DMS53 treated with DMSO at 0.1 percent for 48 hours (cell line): ENCODE measurements at regions not wholly inside any gene's neighbourhood (a gene's known extent, or its start where the extent isn't known, plus 50 kb on each side); places are given as distances from the start of the nearest gene placed in this dataset.
"Not testable (repeated sequence)": the region's sequence is repeated elsewhere in the genome, so short reads cannot be mapped to it uniquely, and the experiment has no call there.

Experiments
- DNase-seq: peaks from one replicate; lab custom pipeline; 2025; ENCODE audit not compliant: unreplicated experiment; lab: John Stamatoyannopoulos, UW

DNA sequence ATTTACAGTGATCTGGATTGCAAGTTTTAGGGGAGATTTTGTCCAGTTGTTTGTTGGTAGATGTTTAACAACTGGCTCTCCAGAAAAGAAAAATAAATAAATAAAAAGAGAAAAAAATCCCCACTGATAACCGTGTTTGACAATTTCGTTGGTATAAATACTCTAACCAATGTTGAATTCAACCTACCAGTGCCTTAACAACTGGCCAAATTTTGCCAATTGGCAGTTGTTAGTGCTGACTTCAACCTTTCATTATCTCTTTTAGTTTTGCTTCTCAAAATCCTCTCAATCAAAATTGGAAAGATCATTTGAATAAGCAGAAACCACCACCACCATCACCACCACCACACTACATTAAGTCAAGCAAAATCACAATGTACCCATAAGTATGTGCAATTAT is 490.3 kb downstream of the PIK3C3 start:
- no peak for DNase-seq

DNA sequence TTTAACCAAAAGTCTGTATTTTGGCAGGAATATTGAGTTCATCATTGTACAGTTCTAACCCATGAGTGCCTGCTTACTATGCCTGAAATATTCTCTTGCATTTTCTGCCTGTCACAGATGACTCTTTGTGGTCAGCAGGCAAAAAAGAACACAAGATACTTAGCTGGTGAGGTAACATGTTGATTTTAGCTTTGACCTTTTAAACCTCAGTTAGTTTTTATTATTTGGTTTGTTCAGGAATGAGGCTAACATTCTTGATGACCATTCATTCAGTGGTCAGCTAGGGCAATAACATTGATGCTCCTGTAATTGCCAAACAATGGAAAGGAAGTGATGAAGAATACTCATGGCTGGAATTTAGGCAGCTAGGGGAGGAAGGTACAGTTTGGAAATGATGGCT is 491.2 kb downstream of the PIK3C3 start:
- no peak for DNase-seq

DNA sequence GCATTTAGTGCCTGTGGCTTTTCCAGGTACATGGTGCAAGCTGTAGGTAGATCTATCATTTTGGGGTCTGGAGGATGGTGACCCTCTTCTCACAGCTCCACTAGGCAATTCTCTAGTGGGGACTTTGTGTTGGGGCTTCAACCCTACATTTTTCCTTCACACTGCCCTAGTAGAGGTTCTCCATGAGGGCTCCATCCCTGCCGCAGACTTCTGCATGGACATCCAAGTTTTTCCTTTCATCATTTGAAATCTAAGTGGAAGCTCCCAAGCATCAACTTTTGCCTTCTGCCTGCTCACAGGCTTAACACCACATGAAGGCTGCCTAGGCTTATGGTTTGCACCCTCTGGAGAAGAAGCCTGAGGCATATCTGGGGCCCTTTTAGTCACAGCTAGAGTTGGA is 492.7 kb downstream of the PIK3C3 start:
- no peak for DNase-seq

DNA sequence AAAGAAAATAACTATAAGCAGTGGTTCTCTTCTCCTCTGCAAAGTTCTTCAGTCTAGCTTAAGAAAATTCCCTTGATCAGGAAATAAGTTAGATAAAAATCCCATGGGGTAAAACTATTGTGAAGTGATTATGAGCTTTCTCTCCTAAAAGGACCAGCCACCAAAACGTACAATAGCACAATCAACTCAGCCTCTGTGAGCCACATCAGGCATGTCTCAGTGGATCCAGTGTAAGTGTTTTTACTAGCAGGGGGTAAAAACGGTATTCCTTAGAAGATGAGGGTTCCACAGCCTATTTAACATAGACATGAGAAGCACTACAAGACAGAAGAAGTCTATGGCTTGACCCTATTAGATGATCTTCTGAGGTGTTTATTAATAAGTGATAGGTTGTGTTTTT is 503.2 kb downstream of the PIK3C3 start:
- DNase-seq: no peak

DNA sequence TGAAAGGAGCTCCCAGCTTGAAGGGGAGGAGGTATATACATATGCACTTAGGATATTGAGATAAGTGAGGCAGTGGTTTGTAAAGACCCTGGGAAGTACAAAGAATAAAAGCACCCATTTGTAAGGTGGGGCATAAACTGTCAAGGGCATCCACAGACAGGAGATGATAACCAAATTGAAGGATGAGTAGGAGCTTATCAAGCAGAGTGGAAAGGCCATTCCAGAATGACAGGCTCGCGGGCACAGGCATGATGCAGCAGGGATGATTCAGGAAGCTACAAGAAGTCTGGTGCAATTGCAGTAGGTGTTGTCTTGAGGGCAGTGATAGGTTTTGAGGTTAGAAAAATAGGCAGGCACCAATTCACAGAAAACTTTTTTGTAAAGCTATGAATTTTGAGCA is 504.8 kb downstream of the PIK3C3 start:
- no peak for DNase-seq

DNA sequence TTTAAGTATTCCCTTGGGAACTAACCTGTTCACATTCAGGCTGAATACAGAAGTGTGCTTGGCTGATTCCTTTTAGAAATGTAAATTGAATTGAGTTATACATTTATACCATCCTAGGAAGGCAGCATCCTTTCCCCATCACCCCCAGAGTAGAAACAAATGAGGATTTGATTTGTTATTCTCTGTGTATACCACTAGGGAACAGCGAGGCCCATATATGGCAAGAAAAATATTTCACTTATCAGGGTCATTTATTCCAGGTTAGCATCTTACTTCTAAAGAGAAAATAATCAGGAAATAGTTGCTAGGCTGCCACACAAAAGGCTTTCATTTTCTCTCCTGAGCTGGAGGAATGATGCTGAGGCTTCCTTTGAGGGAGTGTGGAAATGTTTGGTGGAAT is 516.9 kb downstream of the PIK3C3 start:
- no peak for DNase-seq

DNA sequence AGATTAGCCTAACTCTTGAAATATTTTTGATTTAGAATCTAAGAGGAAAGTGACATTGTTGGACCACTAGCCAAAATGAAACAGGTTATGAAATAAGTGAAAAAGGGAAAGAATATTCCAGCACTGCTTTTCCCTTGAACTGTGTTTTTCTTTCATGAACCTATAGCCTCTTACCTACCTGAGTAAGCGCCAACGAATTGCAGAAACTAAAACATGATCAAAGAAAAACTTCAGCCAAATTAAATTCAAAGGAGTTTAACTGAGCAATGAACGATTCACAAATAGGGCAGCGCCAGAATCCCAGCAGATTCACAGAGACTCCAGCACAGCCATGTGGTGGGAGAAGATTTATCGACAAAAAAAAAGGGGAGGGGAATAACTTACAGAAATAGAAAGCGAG is 518.6 kb downstream of the PIK3C3 start:
- no peak for DNase-seq

DNA sequence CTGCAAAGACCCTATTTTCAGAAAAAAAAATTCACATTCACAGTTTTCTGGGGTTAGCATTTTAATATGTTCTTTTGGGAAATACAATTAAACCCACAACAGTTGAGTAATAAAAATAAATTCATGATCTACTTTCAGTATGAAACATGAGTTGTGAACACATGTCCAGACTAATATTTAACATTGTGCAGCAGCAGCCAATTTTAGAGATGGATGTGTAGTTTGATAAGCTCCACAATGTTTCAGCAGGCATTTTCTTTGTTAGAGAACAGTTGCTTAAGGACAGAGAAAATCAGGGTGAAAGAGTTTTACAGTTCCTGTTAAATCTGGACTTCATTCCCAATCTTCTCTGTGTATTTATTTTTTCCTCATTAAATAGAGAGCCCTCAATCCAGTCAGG is 519.5 kb downstream of the PIK3C3 start:
- DNase-seq: no peak

DNA sequence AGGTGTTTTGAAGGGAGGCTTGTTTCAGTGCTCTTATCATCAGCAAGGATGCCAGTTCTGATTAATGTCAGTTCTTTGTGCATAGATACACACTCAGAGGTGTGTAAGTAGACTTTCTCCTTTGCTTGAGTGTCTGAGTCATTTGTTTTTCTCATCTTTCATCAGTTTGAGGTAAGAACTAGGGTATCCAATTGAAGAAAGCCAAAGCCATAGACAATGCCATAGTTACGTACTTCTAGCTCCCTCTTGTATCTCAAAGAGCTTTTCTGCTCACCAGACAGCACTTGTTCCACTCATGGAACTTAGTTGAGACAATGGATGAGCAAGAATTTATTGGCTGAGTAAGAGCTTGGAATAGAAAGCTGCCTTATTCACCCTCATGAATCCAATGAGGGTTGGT is 520.1 kb downstream of the PIK3C3 start:
- no peak for DNase-seq

DNA sequence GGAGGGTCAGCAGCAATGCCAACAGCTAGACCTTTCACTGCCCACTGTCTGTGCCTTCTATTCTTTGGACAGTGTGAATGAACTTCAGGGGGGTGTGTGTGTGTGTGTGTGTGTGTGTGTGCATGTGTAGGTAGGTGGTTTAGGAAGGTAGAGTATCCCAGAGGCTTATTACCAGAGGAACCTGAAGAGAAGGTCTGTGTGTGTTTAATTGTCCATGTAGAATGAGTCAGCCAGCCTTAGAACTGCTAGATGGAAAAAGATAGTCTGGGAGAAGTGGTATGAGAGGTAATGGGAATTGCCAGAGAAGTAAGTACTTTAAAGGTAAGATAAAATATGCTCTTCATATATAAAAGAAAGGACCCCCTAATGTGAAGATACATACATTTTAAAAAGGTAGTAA is 522.2 kb downstream of the PIK3C3 start:
- DNase-seq: no peak

DNA sequence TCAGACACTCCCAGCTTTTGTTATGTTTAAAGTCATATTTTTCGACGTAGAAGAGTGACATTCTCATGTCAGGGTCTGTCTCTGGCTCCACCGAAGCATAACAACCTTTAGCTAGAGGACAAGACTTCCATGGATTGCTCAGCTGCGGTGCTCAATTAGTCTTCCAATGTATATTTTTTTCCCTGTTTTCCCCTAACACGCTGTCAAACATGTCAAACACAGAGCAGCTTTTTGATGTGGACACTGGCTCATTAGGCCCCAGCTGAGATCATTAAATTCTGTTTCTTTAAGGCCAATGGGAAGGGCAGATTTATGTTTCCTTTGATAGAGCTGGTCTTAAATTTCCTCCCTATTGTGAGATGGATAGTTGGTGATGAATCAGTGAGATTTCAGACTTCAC is 525.4 kb downstream of the PIK3C3 start:
- no peak for DNase-seq

DNA sequence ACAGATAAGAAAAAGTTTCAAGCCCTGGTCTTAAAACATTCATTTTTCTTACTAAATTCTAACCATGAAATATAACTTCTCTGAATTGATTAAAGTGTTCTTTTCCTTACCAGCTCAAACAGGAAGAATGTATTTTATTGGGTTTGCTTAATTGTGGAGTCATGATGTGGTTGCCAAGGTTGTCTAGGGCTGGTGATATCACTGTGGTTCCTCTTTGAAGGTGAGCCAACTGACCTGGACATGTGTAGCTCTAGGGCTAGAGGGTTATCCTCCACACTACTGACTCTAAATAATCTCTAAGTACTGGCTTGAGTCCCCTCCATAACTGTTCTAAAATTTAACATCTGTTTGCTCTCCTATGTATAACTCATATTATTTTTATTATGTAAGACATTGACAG is 529.6 kb downstream of the PIK3C3 start:
- DNase-seq: no peak

DNA sequence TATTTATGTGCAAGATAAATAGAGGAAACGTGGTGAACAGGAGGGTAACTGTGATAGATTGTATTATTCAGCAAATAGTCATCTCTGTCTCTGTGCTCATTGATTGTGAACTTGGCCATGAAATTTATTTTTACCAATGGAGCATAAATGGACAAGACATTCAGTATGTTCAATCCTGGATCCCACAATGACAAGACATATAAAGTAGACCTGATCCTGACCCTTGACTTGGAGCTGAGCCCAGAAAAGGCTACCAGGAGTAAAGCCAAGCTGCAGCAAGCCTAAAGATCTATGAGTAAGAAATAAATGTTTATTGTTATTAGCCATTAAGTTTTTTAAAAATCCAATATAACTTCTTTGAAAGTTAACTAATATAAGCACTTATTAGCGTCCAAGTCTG is 531.2 kb downstream of the PIK3C3 start:
- DNase-seq: no peak

DNA sequence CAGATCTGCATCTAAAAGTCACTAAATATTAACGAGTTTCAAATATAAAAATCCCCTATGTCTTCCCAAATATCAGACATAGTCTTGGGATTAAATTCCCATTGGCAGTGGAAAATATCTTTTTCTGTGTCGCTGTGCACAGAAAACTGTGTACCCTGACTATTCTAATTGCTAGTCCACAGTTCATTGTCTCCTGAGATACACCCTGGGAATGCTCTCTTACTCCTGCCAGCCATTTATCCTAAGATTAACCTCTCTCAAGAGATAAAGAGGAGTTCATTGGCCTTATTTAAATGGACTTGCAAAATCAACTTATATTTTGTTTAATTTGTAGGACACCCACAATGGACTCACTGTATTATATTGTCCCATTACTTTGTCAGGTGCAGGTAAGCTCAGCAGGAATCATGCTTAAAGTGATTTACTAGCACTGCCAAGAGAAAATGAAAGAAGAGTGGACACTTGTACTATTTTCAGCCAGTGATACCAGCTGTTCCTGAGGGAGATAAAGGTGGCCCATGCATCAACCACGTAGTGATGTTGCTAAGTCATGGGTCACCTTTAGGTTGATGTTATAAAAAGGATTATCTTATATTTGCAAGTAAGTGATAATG is 553.8 kb downstream of the PIK3C3 start:
- DNase-seq: no peak

DNA sequence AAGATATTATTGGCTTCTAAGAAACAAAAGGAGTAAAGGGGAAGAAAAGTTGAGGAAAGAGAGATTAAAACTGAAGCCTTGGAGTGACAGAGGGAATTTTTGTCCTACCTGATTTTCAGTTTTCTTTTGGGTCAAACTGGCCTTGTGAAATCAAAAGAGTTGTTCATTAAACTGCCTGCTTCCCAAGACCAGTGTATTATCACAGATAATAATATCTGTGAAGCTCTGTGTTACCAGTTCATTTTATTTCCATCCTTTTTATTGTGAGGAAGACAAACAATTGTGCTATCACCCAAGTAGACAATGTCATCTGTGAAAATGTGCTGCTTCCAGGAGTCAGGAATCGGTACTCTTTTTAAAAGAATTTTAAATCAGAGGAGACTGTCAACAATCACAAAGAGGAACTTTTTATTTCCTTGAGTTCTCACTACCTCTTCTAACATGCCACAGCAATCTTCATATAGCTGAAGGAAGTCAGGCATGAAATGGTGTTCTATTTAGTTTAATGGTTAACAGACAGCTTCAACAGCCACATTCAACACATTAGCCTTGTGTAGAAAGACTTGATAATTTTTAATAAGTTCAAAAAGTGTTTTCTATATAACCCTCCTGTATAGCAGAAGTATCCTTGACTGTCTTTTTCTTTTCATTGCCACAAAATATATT is 554.8 kb downstream of the PIK3C3 start:
- peak; percentile 30 for DNase-seq

DNA sequence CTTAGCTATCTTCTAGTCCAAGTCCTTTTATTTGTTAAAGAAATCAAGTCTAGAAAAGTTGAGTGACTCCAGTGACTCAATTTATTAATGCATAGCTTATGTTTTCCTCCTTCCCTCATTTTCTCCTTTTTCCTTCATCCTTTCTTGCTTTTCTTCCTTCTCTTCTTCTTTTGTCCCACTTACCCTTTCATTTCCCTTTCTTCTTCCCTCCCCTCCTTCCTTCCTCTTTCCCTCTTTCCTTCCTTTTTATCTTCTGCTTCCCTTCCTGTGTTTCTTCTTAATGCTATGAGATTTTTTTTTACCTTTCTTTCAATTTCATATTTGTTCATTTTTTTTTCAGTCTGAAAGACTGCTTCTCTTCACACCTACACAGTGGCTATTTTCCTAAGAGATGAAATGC is 555.5 kb downstream of the PIK3C3 start:
- no peak for DNase-seq

DNA sequence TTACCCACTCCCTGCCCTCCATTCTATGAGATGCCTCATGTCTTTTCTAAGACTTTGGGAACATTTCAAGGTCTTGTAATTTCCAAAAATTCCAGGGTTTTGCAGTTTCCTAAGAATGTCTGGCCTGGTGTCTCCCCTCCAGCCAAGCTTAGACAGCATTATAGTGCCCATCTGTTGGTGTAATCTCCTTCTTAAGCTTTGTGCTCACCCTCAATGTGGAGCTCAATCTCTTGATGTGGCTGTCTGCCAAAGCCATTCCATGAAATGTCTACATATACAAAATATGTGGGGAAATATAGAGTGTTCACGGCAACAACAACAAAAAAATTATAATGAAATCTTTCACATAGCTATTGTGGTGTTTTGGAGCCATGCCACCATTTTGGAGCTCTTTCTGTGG is 558.4 kb downstream of the PIK3C3 start:
- no peak for DNase-seq

DNA sequence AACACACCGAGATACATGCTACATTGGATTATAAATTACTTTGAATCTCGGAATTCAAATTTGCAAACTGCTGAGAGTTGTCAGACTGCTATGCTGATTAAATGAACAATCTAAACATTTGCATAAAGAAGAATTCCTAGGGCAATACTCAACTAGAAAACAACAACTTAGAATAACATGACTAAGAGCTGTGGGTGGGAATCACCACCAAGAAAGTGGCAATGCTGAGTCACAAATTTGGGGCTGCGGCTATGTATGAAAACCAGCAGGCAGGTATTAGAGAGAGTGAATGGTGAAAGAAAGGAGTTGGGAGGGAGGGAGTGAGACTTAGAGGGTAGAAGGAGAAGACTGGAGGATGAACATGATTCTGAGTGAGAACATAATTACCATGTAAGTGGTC is 559.5 kb downstream of the PIK3C3 start:
- DNase-seq: no peak

DNA sequence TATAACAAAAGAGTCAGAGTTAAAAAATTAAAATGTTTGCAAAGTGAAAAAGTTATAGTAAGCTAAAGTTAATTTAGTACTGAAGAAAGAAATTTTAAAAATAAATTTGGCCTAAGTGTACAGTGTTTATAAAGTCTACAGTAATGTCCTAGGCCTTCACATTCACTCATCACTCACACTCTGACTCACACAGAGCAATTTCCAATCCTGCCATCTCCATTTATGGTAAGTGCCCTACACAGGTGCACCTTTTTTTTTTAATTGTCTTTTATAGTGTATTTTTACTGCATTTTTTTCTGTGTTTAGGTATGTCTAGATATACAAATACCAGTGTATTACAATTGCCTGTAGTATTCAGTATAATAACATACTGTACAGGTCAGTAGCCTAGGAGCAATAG is 562.9 kb downstream of the PIK3C3 start:
- DNase-seq: no peak

DNA sequence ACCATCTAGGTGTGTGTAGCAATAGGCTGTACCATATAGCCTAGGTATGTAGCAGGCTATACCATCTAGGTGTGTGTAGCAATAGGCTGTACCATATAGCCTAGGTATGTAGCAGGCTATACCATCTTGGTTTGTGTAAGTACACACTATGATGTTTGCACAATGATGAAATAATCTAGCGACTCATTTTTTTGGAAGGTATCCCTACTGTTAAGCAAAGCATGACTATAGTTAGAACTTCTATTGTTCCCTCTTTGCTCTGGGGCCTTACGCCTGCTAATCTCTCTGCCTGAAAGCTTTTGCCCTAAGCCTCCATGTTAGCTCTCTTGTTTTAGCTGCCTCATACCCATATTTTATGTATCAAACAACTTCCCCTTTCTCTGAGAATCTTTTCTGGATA is 563.3 kb downstream of the PIK3C3 start:
- not testable (repeated sequence) for DNase-seq

DNA sequence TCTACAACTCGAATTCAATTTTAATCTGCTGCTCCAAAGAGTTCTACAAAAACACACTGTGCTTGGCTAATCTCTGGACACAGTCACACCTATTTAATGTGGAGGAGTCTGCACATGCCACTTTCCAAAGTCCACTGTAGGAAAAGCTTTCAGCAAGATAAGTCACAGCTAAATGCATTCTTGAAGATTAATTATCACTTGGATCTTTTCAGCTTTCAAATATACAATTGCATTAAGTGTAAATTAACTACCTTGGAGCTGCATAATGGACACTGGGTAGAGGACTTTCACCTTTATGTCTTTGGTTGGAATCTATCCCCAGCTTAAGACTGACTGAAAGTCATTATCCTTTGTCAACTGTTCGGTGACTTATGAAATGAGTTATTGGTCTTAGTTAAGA is 565.1 kb downstream of the PIK3C3 start:
- no peak for DNase-seq

DNA sequence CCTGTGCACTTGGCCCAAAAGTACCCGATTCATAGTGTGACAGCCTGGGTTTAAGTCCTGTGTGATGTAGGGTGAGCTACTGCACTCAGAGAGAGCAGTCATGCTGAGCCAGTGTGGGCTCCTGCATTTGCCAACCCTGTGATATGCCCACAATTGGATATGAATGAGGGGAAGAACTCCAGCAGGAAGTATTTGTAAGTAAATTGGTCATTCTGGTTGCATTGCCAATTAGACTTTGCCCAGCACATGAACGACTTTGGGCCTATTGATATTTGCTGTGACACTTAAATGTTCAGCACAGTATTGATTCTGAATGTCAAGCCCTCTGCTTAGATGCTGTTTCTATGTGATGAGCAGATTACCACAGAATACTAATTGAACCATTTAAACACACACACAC is 570.9 kb downstream of the PIK3C3 start:
- DNase-seq: no peak

DNA sequence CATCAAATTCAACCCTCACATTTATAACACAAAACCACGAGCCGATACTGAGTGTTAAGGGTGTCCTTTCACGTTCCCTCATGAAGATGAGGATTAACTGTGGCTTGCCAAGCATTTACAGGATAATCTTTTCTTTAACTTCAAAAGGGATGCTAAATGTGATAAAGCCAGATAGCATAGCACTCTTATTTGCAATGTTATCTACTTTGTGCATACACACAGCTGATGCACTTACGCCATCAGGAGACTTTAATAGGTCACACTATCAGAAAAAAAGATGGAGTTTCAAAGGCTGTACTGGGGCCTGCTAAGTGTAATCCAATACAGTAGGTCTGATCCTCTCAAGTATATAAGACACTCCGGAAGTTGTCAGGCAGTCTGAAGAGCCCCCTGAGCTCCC is 572.7 kb downstream of the PIK3C3 start:
- DNase-seq: no peak
